VCaP (cell line): ENCODE measurements at regions not wholly inside any gene's neighbourhood (a gene's known extent, or its start where the extent isn't known, plus 50 kb on each side); places are given as distances from the start of the nearest gene placed in this dataset.

Experiments
- H3K27ac ChIP-seq: fragments of 450-650 bp; 2 replicates; pipeline ENCODE4 v1.5.1; 2017
- TF ChIP-seq, protein P1 (sequence below): fragments of 450-650 bp; conservative IDR thresholded peaks from 2 replicates; pipeline ENCODE4 v1.5.1; 2017; ENCODE audit warnings: mild to moderate bottlenecking, moderate library complexity

DNA sequence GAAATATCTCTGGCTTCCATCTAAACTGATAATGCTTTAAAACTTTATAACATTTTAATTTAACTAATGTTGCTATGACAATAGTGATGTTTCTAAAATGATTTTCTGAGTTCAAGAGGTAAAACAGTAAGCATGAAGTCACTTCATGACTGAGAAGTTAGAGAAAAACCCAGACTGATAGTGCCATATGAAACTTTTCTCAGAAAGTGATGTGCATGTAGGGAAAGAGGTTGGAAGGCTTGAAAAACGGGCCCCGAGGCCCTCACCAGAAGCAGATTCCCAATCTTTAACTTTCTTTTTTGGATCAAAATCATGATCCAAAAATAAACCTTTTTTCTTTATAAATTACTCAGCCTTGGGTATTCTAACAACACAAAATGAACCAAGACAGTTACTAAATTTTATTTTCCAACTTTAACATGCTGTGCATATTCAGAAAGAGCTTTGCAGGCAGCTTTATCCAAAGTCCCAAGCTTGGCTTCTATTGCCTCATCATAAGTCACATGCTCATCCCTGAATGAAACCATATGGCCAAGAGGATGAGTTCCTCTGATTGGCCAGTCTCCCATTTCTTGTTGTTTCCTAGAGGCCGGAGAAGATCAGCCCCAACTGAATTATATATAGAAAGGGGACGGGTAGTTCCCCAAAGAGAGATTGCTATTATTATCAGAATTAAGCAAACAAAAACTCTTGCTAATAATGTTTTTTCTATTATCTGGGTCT lies 357.6 kb upstream of the SALL1 start:
- no peak overlapping the region for H3K27ac ChIP-seq
- TF ChIP-seq, protein P1, sequence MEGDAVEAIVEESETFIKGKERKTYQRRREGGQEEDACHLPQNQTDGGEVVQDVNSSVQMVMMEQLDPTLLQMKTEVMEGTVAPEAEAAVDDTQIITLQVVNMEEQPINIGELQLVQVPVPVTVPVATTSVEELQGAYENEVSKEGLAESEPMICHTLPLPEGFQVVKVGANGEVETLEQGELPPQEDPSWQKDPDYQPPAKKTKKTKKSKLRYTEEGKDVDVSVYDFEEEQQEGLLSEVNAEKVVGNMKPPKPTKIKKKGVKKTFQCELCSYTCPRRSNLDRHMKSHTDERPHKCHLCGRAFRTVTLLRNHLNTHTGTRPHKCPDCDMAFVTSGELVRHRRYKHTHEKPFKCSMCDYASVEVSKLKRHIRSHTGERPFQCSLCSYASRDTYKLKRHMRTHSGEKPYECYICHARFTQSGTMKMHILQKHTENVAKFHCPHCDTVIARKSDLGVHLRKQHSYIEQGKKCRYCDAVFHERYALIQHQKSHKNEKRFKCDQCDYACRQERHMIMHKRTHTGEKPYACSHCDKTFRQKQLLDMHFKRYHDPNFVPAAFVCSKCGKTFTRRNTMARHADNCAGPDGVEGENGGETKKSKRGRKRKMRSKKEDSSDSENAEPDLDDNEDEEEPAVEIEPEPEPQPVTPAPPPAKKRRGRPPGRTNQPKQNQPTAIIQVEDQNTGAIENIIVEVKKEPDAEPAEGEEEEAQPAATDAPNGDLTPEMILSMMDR, result no peak

DNA sequence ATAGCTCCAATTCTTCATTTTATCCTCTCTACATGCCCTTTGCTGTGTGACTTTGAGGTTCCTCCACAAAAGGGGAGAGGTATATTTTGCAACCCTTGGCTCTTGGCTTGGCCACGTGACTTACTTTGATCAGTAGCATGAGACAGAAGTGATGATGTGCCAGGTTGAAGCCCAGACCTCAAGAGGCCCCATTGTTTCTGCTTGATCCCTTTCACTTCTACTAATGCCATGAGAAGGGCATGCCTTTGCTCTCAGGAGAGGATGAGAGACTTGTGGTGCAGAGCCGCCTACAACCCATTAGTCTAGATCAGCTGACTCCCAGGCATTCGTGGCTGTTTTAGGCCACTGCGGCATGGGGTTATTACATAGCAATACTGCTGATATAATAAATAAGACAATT lies 356.2 kb upstream of the SALL1 start:
- H3K27ac ChIP-seq, result no peak overlapping the region
- TF ChIP-seq, protein P1, result no peak

DNA sequence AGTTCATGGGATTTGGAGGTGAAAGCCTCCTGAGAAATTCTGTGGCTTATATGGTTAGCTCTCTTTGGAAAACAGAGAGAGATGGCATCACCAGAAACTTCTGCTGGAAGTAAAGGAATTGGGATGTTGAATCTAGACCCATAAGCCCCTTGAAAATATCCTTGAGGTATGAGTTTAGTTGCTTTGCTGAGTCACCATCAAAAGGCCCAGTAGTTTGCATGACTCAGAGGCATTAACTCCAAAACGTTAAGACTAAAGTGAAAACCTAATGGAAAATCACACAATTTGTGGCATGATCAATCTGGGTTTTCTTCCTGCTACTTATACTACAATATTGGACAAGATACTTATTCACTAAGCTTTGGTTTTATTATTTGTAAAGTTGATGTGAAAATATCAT lies 349.2 kb upstream of the SALL1 start:
- TF ChIP-seq, protein P1, result no peak
- H3K27ac ChIP-seq, result no peak overlapping the region

DNA sequence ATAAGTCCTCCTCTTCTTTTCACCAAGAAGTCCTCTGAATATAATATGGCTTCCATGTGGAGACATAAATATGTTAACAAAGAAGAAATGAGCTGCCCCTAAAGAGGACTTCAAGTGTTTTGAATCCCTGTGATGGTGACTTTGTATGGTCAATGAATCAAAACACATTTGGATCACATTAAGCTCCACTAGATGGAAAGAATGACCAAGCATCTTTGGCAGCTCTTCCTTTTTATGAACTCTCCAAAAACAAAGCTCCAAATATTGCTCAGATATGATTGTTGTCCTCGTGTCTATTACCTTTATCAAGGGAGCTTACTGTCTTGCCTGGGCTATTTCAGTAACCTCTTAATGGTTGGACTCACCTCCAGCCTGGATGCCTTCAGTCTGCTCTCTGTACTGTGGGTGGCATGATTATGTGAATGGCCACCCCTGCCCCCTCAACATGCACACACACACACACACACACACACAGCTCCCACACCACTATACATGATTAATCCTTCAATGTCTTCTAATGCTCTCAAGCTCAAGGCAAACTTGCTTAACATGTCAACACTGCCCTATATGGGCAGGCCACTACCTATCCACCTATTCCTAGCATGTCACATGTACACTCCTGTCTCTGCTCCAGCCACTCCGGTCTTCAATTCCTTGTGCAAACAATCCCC lies 346.6 kb upstream of the SALL1 start:
- H3K27ac ChIP-seq, result no peak overlapping the region

DNA sequence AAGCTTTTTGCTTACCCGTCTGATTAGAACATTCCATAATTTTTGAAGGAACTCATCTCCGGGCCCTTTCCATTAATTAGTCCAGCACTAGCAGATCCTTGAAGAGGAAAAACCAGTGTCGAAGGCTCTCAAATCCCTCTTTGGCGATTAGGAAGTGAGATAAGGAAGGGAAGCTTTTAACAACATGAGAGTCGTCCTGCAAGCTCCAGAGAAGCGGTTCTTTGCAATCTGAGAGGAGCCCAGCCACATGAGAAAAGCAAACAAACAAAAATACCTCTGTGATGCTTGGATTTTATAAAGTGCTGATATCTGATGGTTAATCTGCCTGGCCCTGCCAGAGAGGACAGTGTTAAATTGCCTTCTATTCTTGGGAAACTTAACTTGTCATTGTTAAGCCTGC lies 339.8 kb upstream of the SALL1 start:
- TF ChIP-seq, protein P1, result no peak

More for the DNA sequence above, 346.6 kb upstream of the SALL1 start:
- TF ChIP-seq, protein P1, result no peak

DNA sequence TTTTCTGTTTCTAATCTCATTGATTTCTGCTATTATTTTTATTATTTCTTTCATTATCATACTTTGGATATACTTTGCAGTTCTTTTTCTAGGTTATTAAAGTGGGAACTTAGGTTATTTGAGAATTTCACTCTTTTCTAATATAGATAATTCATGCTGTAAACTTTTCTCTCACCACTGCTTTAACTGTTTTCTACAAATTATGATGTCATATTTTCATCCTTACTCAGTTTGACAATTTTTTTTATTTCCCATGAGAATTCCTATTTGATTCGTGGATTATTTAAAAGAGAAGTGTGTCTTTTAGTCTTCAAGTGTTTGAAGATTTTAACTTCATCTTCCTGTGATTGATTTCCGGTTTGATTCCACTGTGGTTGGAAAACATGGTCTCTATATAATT lies 336.8 kb upstream of the SALL1 start:
- TF ChIP-seq, protein P1, result no peak

More for the DNA sequence above, 339.8 kb upstream of the SALL1 start:
- H3K27ac ChIP-seq, result no peak overlapping the region

DNA sequence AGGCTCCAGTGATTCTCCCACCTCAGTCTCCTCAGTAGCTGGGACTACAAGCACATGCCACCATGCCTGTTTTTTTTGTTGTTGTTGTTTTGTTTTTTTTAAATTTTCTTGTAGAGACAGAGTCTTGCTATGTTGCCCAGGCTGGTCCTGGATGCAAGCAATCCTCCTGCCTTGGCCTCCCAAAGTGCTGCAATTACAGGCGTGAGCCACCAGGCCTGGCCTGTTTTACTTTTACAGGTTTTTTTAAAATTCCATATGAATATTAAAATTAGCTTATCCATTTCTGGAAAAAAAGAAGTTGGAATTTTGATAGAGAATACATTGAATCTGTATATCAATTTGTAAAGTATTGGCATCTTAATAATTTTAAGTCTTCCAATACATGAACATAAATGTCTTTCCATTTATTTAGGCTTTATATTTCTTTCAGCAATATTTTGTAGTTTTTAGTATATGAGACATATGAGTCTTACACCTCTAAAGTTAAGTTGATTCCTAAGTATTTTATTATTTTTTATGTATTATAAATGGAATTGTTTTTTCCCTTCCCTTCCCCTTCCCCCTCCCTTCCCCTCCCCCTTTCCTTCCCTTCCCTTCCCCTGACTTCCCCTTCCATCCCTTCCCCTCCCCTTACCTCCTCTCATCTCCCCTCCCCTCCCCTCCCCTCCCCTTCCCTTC lies 323.5 kb upstream of the SALL1 start:
- no peak overlapping the region for H3K27ac ChIP-seq
- TF ChIP-seq, protein P1, result no peak

More for the DNA sequence above, 336.8 kb upstream of the SALL1 start:
- H3K27ac ChIP-seq, result no peak overlapping the region
